Colonic mucosa (tissue), 4 donors: ENCODE measurements at regions not wholly inside any gene's neighbourhood (a gene's known extent, or its start where the extent isn't known, plus 50 kb on each side); places are given as distances from the start of the nearest gene placed in this dataset.

ENCODE experiments used
- DNase-seq: peaks from one replicate; pipeline ENCODE4 v3.0.0-alpha.2; 2020
- H3K27ac ChIP-seq: fragments of 200-600 bp; one replicate; pipeline ENCODE4 v1.8.0; 2021
- H3K27me3 ChIP-seq: fragments of 200-600 bp; one replicate; pipeline ENCODE4 v1.8.0; 2021
- H3K36me3 ChIP-seq: fragments of 200-600 bp; one replicate; pipeline ENCODE4 v1.8.0; 2021
- H3K4me1 ChIP-seq: fragments of 200-600 bp; one replicate; pipeline ENCODE4 v1.8.0; 2021; ENCODE audit warnings: mild to moderate bottlenecking
- H3K4me3 ChIP-seq: fragments of 200-600 bp; one replicate; pipeline ENCODE4 v1.8.0; 2021
- H3K9ac ChIP-seq, 2 donors: one replicate each; pipeline ENCODE4 v1.7.0; 2013; ENCODE audit warnings: control low read depth in 2 of 2, low read depth in 2 of 2, low read length in 2 of 2
- H3K9me3 ChIP-seq: fragments of 200-600 bp; one replicate; pipeline ENCODE4 v1.8.0; 2021
- intact Hi-C: fragments of 100-400 bp; cut with DNase I; formaldehyde crosslinking; loops from one replicate; pipeline ENCODE4 v1.14.1; 2022
- TF ChIP-seq, protein P1 (sequence below): fragments of 200-600 bp; IDR thresholded peaks from one replicate; pipeline ENCODE4 v1.8.0; 2022; ENCODE audit warnings: antibody characterized with exemption, mild to moderate bottlenecking
- donor health status: healthy.
- donor health status: DM: no; HTN: no; CAD: no.
- donor health status: DM: no; HTN: no; CAD: no.

DNA sequence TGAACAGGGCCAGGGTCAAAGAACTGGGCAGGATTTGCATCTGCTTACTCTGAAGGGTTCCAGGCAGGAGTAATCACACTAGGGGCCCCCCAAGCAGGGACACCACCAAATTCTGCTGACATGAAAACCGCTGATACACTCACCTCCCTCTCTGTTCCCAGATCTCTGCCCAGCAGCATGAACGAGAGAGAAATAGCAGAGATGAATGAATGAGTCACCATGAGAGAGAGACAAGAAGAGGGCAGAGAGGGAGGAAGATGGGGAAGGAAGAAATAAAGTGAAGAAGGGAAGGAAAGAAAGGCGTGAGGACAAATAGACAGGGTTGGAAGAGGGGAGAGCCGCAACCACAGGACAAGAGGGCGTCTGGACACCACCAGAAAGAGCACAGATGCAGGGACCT lies 285.9 kb upstream of the NEBL start:
- intact Hi-C loops, result no loop called here
- H3K27ac ChIP-seq, result no peak overlapping the region
- no peaks in the 10 kb centered on the region for H3K4me1 ChIP-seq
- H3K36me3 ChIP-seq, result no peaks in the 10 kb centered on the region
- TF ChIP-seq, protein P1, sequence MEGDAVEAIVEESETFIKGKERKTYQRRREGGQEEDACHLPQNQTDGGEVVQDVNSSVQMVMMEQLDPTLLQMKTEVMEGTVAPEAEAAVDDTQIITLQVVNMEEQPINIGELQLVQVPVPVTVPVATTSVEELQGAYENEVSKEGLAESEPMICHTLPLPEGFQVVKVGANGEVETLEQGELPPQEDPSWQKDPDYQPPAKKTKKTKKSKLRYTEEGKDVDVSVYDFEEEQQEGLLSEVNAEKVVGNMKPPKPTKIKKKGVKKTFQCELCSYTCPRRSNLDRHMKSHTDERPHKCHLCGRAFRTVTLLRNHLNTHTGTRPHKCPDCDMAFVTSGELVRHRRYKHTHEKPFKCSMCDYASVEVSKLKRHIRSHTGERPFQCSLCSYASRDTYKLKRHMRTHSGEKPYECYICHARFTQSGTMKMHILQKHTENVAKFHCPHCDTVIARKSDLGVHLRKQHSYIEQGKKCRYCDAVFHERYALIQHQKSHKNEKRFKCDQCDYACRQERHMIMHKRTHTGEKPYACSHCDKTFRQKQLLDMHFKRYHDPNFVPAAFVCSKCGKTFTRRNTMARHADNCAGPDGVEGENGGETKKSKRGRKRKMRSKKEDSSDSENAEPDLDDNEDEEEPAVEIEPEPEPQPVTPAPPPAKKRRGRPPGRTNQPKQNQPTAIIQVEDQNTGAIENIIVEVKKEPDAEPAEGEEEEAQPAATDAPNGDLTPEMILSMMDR, result no peak
- H3K9me3 ChIP-seq, result no peaks in the 10 kb centered on the region
- no peaks in the 10 kb centered on the region for H3K27me3 ChIP-seq
- no peak overlapping the region for H3K4me3 ChIP-seq
- no peak for DNase-seq
- no peak overlapping the region for H3K9ac ChIP-seq

GRCh38 chr10:21181451-21181850 lies 284.3 kb upstream of the NEBL start:
- no peak for DNase-seq
- no peak overlapping the region for H3K4me3 ChIP-seq
- no peaks in the 10 kb centered on the region for H3K36me3 ChIP-seq
- H3K27ac ChIP-seq, result no peak overlapping the region
- no peaks in the 10 kb centered on the region for H3K9me3 ChIP-seq
- intact Hi-C loops, result no loop called here
- no peaks in the 10 kb centered on the region for H3K4me1 ChIP-seq
- TF ChIP-seq, protein P1, result no peak
- no peak overlapping the region for H3K9ac ChIP-seq
- no peaks in the 10 kb centered on the region for H3K27me3 ChIP-seq

- TF ChIP-seq, protein P1, result no peak
- Histone ChIP-seq H3K4me3 (no peak overlapping the region), H3K36me3 (no peaks in the 10 kb centered on the region), H3K27me3 (no peaks in the 10 kb centered on the region), H3K27ac (no peak overlapping the region), H3K9ac (no peak overlapping the region), H3K4me1 (no peaks in the 10 kb centered on the region), H3K9me3 (no peaks in the 10 kb centered on the region)
- no peak for DNase-seq
- intact Hi-C loops, result no loop called here
Observed at GRCh38 chr10:21180604-21181003, 283.5 kb upstream of the NEBL start.

DNA sequence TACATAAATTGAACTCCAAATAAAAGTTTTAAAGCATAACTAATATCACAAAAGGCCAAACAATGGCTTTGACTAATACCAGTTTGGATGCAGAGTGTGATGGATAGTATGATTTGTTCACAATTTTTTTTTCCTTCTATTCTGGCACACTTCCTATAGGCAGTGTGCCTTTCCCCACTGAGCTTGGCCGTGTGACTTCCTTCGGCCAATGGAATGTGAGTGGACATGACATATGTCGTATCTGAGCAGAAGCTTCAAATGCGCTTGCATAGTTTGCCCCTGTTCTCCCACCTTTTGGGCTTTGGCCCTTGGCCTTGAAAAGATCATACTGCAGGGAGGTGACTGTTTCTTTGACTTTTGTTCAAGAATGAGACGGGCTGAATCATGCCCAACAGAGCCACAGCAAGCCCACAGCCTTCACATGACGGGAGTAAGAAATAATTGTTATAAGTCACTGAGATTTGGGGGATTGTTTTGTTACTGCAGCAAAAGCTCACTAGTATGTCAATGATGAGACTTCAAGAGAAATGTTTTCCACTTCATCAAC lies 279.9 kb upstream of the NEBL start:
- Histone ChIP-seq H3K9ac (no peak overlapping the region), H3K4me3 (no peak overlapping the region), H3K4me1 (no peaks in the 10 kb centered on the region), H3K27me3 (peaks cover 7% of the 10 kb centered on the region), H3K9me3 (no peaks in the 10 kb centered on the region), H3K27ac (no peak overlapping the region), H3K36me3 (no peaks in the 10 kb centered on the region)
- no peak for DNase-seq
- TF ChIP-seq, protein P1, result no peak
- intact Hi-C loops, result no loop called here

GRCh38 chr10:21175797-21176196 lies 278.7 kb upstream of the NEBL start:
- intact Hi-C loops, result no loop called here
- Histone ChIP-seq H3K9me3 (no peaks in the 10 kb centered on the region), H3K9ac (no peak overlapping the region), H3K4me3 (no peak overlapping the region), H3K4me1 (no peaks in the 10 kb centered on the region), H3K36me3 (no peaks in the 10 kb centered on the region), H3K27me3 (peaks cover 7% of the 10 kb centered on the region), H3K27ac (no peak overlapping the region)
- DNase-seq, result no peak
- TF ChIP-seq, protein P1, result no peak
